8988T (cell line): ENCODE measurements at regions not wholly inside any gene's neighbourhood (a gene's known extent, or its start where the extent isn't known, plus 50 kb on each side); places are given as distances from the start of the nearest gene placed in this dataset.

Source experiments
- DNase-seq: peaks from one replicate; pipeline ENCODE4 v3.0.0; 2011

DNA sequence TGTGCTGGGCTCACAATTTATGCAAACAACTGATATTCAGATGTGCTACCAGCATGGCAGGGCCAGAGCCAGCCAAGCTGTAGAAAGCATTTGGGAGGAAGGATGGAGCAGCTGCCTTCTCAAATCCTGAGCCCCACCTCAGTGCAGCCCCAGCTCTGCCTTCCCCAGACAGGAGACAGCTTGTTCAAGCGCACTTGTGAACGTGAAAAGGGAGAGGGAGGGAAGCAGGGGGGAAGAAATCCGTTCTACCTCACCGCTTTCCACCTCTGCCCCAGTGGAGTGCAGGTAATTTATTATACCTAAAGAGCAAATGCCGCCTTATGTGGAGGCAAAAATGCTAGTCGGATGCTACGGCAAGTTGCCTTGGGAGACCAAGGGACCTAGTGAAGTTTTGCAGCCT, 66.0 kb upstream of the SLC14A2 start:
- no peak for DNase-seq

DNA sequence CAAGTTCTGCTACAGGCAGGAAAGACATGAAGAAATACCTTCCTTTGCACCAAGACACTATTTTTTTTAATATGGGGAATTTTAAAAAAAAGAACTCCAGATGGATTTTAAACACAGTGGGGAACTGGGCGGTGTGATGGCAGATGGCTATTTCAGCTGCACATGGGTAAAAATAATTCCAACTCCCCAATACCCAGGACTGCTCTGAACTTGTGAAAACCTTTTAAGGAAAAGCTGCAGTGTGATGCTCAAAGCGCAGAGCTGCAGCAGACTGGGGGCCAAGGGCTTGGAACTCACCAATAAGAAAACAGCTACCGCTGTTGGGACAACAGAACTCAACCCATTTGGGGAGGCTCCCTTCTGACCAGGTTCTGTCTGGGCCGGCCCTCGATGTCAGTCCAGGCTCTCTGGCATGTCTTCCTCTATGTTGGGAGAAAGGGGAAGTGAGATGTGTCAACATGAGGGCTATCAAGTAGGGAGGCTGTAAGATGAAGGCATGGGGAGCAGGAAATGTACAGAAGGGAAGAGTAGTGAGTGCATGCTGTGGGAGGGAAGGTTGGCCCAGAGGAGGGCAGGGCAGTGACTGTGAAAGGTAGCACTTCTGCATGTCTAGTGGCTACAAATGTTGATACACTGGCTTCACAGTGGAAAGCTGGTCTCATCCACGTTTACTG, 64.0 kb upstream of the SLC14A2 start:
- no peak for DNase-seq

DNA sequence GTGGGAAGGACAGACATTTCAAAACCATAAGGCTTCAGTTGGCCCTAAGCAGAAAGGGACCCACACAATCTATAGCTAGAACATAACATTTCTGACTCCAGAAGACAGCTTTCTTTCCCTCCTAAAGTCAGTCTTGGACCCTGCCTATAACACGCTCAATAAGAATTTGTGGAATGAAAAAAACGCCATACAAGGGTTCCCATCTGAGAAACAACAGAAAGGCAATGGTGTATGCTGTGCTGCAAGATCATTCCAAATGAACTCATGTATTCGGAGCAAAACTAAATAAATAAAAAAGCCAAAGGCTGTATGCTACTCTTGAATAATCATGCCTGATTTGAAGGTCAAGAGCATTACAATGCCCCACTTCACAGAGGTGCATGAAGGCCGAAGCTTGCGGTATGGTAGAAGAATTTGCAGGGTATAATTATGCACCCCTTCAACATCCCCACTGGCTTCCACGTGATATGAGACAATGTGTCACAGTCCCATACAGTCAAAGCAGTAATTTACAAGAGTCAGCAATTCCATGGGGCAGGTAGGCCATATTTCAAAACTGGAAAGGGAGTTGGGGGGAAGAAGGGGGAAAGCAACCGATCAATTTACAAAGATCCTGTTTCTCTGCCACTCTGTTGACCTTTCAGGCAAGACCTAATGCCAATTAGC, 61.4 kb upstream of the SLC14A2 start:
- DNase-seq: no peak

DNA sequence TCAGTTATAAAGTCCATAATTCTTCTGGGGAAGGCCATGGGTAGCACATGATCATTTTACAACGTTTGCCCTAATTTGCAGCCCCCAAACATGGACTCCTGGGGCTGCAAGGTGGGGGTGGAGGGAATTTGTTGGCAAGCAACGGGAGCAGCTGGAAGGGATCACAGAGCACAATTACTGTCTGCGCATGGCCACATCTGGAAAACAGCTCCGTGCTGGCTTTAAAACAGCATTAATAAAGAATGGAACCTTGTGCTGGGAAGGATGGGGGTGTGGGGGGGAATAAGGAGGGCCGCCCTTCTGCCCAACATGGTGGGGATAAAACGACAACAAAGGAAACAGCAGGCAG, 60.9 kb upstream of the SLC14A2 start:
- DNase-seq: no peak

DNA sequence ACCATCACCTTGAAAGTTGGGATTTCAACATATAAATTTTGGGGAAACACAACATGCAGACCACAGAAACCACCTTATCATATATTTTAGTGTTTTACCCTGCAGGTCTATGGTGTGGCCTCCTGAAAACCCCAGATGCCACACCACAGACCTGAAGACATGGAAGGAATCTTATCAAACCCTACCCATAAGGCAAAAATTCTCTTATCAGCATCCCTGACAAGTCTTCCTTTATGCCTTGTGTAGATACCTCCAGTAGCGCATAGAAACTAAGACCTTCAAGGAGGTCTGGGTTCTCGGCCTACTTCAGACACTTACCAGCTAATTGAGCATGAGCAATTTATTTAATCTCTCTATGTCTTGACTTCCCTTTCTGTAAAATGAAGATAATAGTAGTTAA, 59.1 kb upstream of the SLC14A2 start:
- no peak for DNase-seq

DNA sequence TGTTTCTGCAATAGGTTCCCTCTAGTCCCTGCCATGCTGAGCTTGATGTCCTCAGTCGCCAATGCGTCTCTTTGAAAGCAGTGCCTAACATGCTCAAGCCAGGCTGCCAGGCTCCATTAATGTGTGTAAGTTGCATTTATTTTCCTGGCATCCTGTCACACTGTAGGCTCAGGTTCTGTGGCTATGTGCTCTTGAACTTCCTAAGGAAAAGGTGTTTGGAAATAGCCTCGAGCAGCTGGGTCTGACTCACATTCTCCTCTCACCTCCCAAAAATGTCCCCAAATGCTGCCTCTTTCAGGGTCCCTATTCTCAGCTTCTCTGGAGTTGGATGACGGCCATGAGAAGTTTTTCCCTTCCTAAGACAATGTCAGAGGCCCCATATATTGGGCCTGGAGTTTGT, 58.0 kb upstream of the SLC14A2 start:
- DNase-seq: no peak

DNA sequence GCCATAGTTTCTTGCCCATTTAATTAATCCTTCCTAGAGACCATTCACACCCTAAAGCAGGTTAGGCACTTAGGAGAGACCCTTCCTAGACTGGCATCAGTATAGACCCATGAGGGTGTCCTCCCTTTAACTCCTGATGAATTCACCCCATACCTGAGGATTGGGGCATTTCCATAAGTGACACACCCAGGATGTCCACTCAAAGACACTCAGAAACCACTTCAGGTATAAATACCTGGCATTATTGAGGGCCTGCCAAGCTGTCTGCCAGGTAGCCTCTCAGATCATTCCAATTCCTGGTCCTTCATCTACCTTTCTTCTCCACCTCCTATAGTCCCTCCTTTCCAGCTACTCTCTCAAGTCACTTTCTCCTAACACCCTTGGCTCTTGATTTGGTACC, 57.5 kb upstream of the SLC14A2 start:
- no peak for DNase-seq

DNA sequence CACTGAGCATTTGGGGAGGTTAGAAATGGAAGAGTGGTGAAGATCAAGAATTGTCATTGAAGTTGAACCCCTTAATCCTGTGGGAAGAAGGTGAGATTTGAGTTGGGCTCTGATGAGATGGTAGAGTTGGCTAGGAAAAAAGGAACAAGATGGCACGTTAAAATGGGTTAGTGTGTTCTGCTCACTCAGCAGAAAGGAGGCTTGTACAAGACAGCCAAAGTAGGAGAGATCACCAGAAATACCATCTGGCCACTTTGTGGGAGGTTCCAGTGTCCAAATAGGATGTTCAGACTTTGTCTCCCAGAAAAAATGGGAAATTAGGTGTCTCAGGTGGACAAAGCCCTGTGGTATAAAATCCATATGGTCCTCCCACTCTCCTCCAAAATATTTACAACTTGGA, 56.0 kb upstream of the SLC14A2 start:
- no peak for DNase-seq

DNA sequence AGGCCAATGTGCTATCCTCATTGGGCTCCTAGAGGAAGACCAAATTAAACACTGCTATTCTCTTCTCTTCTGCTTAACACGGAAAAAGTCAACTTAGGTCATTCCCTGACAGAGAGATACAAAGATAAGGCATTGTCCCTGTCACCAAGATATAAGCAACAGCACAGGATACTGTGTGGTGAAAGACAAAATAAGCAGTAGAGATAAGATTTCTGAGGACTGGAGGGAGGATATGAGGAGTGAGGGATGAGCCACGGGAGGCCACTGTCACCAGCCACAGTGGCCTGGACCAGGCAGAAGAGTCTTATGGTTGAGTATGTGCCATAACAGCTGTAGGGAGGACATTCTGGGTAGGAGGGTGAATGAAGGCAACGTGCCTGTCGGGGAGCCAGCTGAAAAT, 54.4 kb upstream of the SLC14A2 start:
- no peak for DNase-seq

DNA sequence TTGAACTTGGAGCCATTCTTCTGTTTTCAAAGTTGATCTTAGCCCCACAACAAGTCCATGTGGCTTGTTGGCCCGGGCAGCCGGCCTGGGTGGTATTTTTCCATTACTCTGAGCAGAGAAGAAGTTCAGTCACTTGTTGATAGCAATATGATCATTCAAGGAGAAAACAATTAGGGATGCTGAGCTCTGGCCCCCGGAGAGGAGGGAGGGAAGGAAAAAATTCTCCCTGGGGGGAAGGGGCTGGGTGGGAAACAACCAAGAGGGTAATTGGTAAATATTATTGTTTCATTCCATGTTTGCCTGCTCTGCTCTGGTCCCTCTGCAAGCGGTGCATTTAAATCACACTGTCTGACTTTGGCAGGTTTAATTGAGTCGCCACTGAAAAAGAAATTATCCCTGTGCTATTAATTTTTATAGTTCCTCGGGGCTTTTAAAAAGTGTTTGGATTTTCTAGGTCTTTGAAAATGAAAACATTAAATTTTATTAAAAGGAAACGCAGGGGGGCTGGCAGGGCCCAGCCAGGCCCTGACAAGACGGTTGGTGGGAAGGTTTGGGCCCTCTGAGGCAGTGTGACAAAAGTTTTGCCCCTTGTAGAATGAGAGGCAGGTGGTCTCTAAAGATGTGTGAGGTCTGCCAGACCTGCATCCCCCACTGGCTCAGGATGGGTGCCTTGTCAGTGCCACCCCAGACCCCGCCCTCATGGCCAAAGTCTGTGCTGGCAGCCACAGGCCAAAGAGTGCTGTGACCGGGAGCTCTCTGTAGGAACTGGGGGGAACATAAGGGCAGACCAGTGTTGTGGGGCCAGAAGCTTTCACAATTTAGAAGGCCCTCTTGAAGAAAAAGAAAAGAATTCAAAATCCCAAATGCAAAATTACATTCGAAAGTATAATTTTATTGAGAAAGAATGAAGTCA, 52.5 kb upstream of the SLC14A2 start:
- no peak for DNase-seq

DNA sequence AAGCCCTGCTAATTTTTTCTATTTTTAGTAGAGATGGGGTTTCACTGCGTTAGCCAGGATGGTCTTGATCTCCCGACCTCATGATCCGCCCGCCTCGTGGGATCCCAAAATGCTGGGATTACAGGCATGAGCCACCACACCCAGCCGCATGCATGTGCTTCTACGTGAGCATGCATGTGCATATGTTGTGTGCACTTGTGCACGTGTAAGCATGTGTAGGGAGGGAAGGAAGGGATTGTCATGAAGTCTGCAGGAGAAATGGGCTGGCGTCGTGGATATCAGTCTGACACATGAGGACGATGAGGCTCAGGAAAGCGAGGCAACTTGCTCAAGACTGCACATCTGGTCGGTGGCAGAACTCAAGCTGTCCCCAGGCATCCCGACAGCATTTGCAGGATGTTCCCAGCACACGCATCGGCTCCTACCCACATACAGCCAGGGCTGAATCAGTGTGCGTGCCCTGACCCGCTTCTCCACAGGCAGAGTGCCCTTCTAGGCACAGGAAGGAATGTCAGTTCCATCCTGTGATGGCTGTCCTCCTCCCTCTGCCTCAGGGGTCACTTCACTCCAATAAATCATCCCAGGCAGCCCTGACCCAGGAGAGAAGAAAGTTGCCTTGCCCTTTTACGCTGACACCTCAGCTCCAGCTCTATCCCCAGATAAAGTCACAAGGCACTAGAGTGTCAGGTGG, 49.9 kb upstream of the SLC14A2 start:
- no peak for DNase-seq
